GM06990 (cell line): ENCODE measurements at regions not wholly inside any gene's neighbourhood (a gene's known extent, or its start where the extent isn't known, plus 50 kb on each side); places are given as distances from the start of the nearest gene placed in this dataset.

Experiments
- DNase-seq: peaks from one replicate; pipeline ENCODE4 v3.0.0-alpha.2; 2011; ENCODE audit not compliant: insufficient read length; ENCODE audit errors: extremely low read depth
- H3K27me3 ChIP-seq: replicated peaks from 2 replicates; pipeline ENCODE4 v1.6.0; 2011; ENCODE audit warnings: low read length; ENCODE audit not compliant: control insufficient read depth, insufficient read depth
- H3K36me3 ChIP-seq: 2 replicates; pipeline ENCODE4 v1.5.1; 2011; ENCODE audit warnings: low read length; ENCODE audit not compliant: control insufficient read depth, insufficient read depth
- H3K4me3 ChIP-seq: replicated peaks from 2 replicates; pipeline ENCODE4 v1.5.1; 2011; ENCODE audit warnings: low read depth, mild to moderate bottlenecking, control low read depth, low read length
- CTCF ChIP-seq: IDR thresholded peaks from 2 replicates; pipeline ENCODE4 v1.5.1; 2011; ENCODE audit warnings: low read length, control low read depth, mild to moderate bottlenecking, inconsistent platforms; ENCODE audit not compliant: insufficient read depth, poor library complexity, severe bottlenecking

DNA sequence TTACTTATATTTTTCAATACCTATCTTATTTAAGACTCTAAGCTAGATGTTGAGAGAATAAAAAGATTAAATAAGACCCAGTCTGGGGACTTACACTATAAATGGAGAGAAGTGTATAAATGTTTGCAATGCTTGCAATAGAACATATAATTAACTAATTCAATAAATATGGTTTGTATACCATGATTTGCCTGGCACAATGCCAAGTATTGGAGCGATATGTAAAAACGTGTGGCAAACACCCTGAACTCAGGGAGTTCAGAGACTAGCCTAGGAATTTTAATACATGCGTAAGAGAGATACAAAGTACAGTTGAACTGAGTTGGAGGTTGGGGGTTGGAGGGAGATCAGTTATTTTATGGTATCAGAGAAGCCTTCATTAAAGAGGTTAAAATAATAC, 251.8 kb upstream of the DDX18 start:
- Histone ChIP-seq H3K4me3 (no peak overlapping the region), H3K36me3 (no peaks in the 10 kb centered on the region), H3K27me3 (no peaks in the 10 kb centered on the region; the same call in 1 of the 2 replicates)
- DNase-seq: no peak
- no peak for TF ChIP-seq CTCF

DNA sequence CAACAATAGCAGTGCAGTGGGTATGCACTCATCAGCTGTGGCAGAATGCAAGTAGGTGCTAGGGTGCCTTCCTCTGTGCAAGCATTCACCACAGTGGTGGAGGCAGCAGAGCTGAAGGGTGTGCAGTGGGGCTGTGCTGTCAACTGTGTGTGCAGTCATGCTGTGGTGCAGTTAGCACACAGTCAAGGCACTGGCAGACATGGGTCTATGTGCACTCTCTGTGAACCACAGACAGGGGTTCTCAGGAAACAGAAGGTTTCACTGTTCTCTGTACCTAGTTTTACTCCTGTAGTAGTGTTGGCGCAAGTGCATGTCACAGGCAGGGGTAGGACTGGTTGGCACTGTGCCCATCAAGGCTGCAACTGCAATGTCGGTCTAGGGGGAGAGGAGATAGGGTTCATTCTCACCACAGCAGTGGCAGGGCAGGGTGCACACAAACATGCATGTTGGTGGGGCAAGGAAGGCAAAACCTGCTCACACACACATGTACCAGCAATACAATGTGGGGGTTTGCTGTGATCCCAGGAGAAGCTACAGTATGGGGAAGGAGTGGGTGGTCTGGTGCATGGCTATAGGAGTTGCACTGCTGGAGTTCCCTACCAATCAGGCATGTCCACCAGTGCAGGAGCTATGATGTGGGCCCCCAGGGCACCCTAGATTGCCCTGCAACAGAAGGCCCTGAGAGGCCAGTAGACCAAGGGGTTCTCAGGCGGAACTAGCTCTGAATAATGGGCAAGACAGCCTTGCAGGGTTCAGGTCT, 242.7 kb upstream of the DDX18 start:
- Histone ChIP-seq H3K4me3 (no peak overlapping the region), H3K36me3 (no peaks in the 10 kb centered on the region), H3K27me3 (no peaks in the 10 kb centered on the region)
- DNase-seq: no peak
- TF ChIP-seq CTCF: no peak

- DNase-seq: no peak
- no peaks in the 10 kb centered on the region for H3K27me3 ChIP-seq
- TF ChIP-seq CTCF: no peak
- H3K4me3 ChIP-seq: no peak overlapping the region
- H3K36me3 ChIP-seq: no peaks in the 10 kb centered on the region
These were observed 227.2 kb upstream of the DDX18 start for GRCh38 chr2:117587310-117587709.

DNA sequence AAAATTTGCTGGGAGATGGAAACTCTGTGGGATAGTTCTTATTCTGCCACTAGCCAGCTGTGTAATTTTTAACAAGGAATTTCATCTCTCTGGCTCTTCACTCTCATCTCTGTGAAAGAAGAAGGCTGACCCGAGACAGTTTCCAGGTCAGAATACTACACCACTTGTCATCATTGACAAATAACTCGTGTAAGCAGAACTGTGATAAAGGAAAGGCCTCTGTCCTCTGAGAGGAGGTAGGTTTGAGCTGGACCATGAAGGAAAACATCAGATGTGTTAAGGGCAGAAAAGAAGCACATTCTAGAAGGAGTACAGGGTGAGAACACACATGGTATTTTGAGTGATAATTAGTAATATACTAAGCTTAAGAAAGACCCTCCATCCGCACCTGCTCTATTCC, 211.4 kb upstream of the DDX18 start:
- Histone ChIP-seq H3K36me3 (no peaks in the 10 kb centered on the region), H3K4me3 (no peak overlapping the region), H3K27me3 (no peaks in the 10 kb centered on the region)
- no peak for DNase-seq
- no peak for TF ChIP-seq CTCF

DNA sequence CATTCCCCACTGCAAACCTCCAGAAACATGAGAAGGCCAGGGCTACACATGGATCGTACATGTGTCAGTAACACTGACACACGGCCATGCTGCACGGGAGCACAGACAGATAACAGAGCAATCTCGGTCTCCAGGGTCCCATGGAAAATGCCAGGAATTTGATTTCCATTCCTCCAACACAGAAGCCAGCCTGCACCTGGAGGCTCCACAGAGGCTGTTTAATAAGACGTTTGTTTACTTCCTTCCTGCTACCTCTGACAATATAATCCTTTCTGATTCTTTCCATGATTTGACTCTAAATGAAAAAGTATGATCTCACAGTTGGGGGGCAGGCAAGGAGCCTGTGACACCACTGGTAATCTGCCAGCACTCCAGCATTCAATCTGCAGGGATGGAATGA, 210.9 kb upstream of the DDX18 start:
- H3K27me3 ChIP-seq: no peaks in the 10 kb centered on the region
- H3K4me3 ChIP-seq: no peak overlapping the region
- TF ChIP-seq CTCF: no peak
- H3K36me3 ChIP-seq: no peaks in the 10 kb centered on the region
- DNase-seq: no peak

DNA sequence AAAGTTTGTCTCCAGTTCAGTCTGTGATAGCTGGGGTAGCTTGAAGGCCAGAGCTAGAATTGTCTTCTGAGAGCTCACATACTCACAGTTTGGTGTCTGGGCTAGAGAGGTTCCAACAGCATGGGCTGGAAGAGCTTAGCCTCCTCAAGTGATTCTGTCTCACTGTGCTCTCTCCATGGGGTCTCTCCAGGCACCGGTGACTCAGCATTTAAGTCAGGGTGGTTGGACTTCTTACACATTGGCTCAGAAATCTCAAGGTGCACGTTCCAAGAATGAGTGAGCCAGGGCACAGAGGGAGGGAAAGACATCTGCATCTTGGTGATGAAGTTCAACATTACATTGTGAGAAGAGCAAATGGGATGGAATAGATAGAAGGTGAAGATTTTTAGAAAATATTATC, 207.3 kb upstream of the DDX18 start:
- no peak for TF ChIP-seq CTCF
- Histone ChIP-seq H3K27me3 (no peaks in the 10 kb centered on the region), H3K36me3 (no peaks in the 10 kb centered on the region), H3K4me3 (no peak overlapping the region)
- no peak for DNase-seq
